ENCODE measurements at regions not wholly inside any gene's neighbourhood (a gene's known extent, or its start where the extent isn't known, plus 50 kb on each side); places are given as distances from the start of the nearest gene placed in this dataset.

DNA sequence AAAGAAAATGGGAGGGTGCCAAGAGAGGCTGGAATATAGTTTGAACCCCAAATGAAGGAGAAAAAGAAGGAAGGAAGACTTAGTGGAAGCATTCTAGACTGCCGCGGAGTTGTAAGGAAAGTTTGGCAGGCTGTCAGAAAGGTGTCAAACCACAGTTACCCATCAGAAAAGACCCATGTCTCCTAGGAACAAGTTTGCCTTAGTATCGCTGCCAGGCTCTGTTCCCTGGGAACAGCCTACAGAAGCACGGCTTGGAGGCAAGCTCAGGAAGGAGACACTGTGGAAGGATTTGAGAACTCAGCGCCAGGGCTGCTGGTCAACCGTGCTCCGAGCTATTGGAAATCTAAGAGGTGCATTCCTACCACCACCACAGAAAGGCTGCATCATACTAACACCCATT is 197.4 kb downstream of the RRAGC start:
- H3K27me3 ChIP-seq (ENCODE audit: control insufficient read depth in 4 of 4, insufficient read depth in 4 of 4, low read length in 3 of 4): peaks cover 0 to 3% (median 0%) of the 10 kb centered on the region in 4 donors
- no peak overlapping the region for H3K4me3 ChIP-seq (ENCODE audit: low read depth in 1 of 3, low read length in 3 of 3)
- H3K9ac ChIP-seq (ENCODE audit: low read depth in 1 of 2, low read length in 2 of 2): no peak overlapping the region
- H3K27ac ChIP-seq (ENCODE audit: low read depth in 1 of 2, low read length in 2 of 2): no peak overlapping the region
- WGBS: 84% methylated on average over 7 of the region's 7 CpGs
- H3K36me3 ChIP-seq (ENCODE audit: control insufficient read depth in 4 of 4, insufficient read depth in 3 of 4, low read depth in 1 of 4, low read length in 3 of 4): no peaks in the 10 kb centered on the region
- TF ChIP-seq RAD21 (IDR thresholded peaks at IDR 0.05) (no peak), JUND (IDR thresholded peaks at IDR 0.05) (no peak)
- peaks cover 0 to 7% (median 5%) of the 10 kb centered on the region in 4 donors for H3K9me3 ChIP-seq (ENCODE audit: control insufficient read depth in 4 of 4, low read length in 3 of 4)
- no peaks in the 10 kb centered on the region for H3K4me1 ChIP-seq (ENCODE audit: control insufficient read depth in 4 of 4, insufficient read depth in 4 of 4, low read length in 3 of 4)
- DNase-seq (ENCODE audit: low spot score): no peak

DNA sequence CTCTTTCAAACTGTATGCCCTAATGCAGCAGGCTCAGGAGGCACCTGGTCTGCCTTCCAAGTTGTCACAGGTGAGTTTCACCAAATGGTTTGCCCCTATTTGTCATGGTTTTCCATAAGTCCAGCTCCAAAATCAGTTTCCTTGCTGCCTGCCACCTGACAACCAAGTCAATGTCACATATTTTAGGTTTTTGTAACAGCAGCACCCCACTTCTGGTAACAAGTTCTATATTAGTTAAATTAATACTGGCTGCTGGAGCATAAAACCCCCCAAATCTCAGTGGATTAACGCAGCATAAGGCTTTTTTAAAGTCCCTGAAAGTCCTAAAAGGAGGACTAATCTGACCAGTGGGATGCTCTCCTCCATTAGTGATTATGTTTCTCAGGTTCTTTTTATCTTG is 200.7 kb downstream of the RRAGC start:
- TF ChIP-seq, protein P1, sequence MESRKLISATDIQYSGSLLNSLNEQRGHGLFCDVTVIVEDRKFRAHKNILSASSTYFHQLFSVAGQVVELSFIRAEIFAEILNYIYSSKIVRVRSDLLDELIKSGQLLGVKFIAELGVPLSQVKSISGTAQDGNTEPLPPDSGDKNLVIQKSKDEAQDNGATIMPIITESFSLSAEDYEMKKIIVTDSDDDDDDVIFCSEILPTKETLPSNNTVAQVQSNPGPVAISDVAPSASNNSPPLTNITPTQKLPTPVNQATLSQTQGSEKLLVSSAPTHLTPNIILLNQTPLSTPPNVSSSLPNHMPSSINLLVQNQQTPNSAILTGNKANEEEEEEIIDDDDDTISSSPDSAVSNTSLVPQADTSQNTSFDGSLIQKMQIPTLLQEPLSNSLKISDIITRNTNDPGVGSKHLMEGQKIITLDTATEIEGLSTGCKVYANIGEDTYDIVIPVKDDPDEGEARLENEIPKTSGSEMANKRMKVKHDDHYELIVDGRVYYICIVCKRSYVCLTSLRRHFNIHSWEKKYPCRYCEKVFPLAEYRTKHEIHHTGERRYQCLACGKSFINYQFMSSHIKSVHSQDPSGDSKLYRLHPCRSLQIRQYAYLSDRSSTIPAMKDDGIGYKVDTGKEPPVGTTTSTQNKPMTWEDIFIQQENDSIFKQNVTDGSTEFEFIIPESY (IDR thresholded peaks at IDR 0.05): no peak
- TF ChIP-seq, protein P2, sequence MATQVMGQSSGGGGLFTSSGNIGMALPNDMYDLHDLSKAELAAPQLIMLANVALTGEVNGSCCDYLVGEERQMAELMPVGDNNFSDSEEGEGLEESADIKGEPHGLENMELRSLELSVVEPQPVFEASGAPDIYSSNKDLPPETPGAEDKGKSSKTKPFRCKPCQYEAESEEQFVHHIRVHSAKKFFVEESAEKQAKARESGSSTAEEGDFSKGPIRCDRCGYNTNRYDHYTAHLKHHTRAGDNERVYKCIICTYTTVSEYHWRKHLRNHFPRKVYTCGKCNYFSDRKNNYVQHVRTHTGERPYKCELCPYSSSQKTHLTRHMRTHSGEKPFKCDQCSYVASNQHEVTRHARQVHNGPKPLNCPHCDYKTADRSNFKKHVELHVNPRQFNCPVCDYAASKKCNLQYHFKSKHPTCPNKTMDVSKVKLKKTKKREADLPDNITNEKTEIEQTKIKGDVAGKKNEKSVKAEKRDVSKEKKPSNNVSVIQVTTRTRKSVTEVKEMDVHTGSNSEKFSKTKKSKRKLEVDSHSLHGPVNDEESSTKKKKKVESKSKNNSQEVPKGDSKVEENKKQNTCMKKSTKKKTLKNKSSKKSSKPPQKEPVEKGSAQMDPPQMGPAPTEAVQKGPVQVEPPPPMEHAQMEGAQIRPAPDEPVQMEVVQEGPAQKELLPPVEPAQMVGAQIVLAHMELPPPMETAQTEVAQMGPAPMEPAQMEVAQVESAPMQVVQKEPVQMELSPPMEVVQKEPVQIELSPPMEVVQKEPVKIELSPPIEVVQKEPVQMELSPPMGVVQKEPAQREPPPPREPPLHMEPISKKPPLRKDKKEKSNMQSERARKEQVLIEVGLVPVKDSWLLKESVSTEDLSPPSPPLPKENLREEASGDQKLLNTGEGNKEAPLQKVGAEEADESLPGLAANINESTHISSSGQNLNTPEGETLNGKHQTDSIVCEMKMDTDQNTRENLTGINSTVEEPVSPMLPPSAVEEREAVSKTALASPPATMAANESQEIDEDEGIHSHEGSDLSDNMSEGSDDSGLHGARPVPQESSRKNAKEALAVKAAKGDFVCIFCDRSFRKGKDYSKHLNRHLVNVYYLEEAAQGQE (IDR thresholded peaks at IDR 0.05): no peak
- TF ChIP-seq NR2F2 (IDR thresholded peaks at IDR 0.05): no peak
- no peak for TF ChIP-seq RXRA (IDR thresholded peaks at IDR 0.05)
- TF ChIP-seq, protein P3, sequence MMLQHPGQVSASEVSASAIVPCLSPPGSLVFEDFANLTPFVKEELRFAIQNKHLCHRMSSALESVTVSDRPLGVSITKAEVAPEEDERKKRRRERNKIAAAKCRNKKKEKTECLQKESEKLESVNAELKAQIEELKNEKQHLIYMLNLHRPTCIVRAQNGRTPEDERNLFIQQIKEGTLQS (IDR thresholded peaks at IDR 0.05): no peak
- TF ChIP-seq FOXA1 (IDR thresholded peaks at IDR 0.05): no peak
- TF ChIP-seq, protein P4, sequence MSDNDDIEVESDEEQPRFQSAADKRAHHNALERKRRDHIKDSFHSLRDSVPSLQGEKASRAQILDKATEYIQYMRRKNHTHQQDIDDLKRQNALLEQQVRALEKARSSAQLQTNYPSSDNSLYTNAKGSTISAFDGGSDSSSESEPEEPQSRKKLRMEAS (IDR thresholded peaks at IDR 0.05): no peak
- TF ChIP-seq GABPA (IDR thresholded peaks at IDR 0.05 in 1 of 2, conservative IDR thresholded peaks at IDR 0.05 in 1 of 2): no peak
- no peak for TF ChIP-seq YY1 (IDR thresholded peaks at IDR 0.05)
- TF ChIP-seq RAD21 (IDR thresholded peaks at IDR 0.05): no peak
- no peak for TF ChIP-seq TAF1 (conservative IDR thresholded peaks at IDR 0.05)
- TF ChIP-seq, protein P5, sequence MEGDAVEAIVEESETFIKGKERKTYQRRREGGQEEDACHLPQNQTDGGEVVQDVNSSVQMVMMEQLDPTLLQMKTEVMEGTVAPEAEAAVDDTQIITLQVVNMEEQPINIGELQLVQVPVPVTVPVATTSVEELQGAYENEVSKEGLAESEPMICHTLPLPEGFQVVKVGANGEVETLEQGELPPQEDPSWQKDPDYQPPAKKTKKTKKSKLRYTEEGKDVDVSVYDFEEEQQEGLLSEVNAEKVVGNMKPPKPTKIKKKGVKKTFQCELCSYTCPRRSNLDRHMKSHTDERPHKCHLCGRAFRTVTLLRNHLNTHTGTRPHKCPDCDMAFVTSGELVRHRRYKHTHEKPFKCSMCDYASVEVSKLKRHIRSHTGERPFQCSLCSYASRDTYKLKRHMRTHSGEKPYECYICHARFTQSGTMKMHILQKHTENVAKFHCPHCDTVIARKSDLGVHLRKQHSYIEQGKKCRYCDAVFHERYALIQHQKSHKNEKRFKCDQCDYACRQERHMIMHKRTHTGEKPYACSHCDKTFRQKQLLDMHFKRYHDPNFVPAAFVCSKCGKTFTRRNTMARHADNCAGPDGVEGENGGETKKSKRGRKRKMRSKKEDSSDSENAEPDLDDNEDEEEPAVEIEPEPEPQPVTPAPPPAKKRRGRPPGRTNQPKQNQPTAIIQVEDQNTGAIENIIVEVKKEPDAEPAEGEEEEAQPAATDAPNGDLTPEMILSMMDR (IDR thresholded peaks at IDR 0.05; ENCODE audit: low read depth, low read length, missing input control): no peak
- TF ChIP-seq JUND (IDR thresholded peaks at IDR 0.05): no peak
- no peak for TF ChIP-seq HNF4G (IDR thresholded peaks at IDR 0.05)
- Histone ChIP-seq H3K4me3 (ENCODE audit: low read depth in 1 of 3, low read length in 3 of 3) (no peak overlapping the region), H3K9ac (ENCODE audit: low read depth in 1 of 2, low read length in 2 of 2) (no peak overlapping the region), H3K27me3 (ENCODE audit: control insufficient read depth in 4 of 4, insufficient read depth in 4 of 4, low read length in 3 of 4) (peaks cover 0 to under 1% (median 0%) of the 10 kb centered on the region in 4 donors), H3K36me3 (ENCODE audit: control insufficient read depth in 4 of 4, insufficient read depth in 3 of 4, low read depth in 1 of 4, low read length in 3 of 4) (no peaks in the 10 kb centered on the region), H3K4me1 (ENCODE audit: control insufficient read depth in 4 of 4, insufficient read depth in 4 of 4, low read length in 3 of 4) (no peaks in the 10 kb centered on the region), H3K9me3 (ENCODE audit: control insufficient read depth in 4 of 4, low read length in 3 of 4) (peaks cover 0 to 2% (median 1%) of the 10 kb centered on the region in 4 donors), H3K27ac (ENCODE audit: low read depth in 1 of 2, low read length in 2 of 2) (no peak overlapping the region)
- WGBS: 51% methylated on average over 1 of the region's 1 CpG
- no peak for DNase-seq (ENCODE audit: low spot score)

Measured in liver (tissue), 8 donors.